Esophagus squamous epithelium (tissue), 5 donors: ENCODE measurements at regions not wholly inside any gene's neighbourhood (a gene's known extent, or its start where the extent isn't known, plus 50 kb on each side); places are given as distances from the start of the nearest gene placed in this dataset.

ENCODE experiments used
- DNase-seq: peaks from one replicate; lab custom pipeline; 2025; lab: John Stamatoyannopoulos, UW
- H3K27ac ChIP-seq, 4 donors: fragments of 200-600 bp; sonication (generic); one replicate each; pipeline ENCODE4 v1.5.1; 2016 to 2019; ENCODE audit warnings: mild to moderate bottlenecking in 1 of 4
- H3K27me3 ChIP-seq, 4 donors: fragments of 200-600 bp; sonication (generic); 1 replicate in 3 of 4; 2 replicates in 1 of 4; pipeline versions ENCODE4 v1.5.1 to v1.6.0; 2017 to 2021; ENCODE audit warnings: antibody characterized with exemption in 1 of 4
- H3K36me3 ChIP-seq, 3 donors: fragments of 200-600 bp; sonication (generic); one replicate each; pipeline ENCODE4 v1.5.1; 2016 to 2019
- H3K4me1 ChIP-seq, 3 donors: fragments of 200-600 bp; sonication (generic); one replicate each; pipeline ENCODE4 v1.5.1; 2017 to 2019
- H3K4me3 ChIP-seq, 4 donors: fragments of 200-600 bp; sonication (generic); 1 replicate in 3 of 4; 2 replicates in 1 of 4; pipeline ENCODE4 v1.5.1; 2016 to 2019; ENCODE audit warnings: mild to moderate bottlenecking in 2 of 4, moderate library complexity in 1 of 4
- H3K9me3 ChIP-seq, 3 donors: fragments of 200-600 bp; sonication (generic); one replicate each; pipeline ENCODE4 v1.5.1; 2016 to 2019
- POLR2A ChIP-seq, 4 donors: fragments of 450-650 bp; IDR thresholded peaks; one replicate each; pipeline ENCODE4 v1.6.1; 2017; ENCODE audit warnings: antibody characterized with exemption in 4 of 4, mild to moderate bottlenecking in 4 of 4, moderate library complexity in 3 of 4
- WGBS, 2 donors: methylation state at CpG; one replicate each; pipeline ENCODE4 v1.1.5; 2018; 5-methylcytosine and 5-hydroxymethylcytosine counted together
- intact Hi-C: fragments of 100-400 bp; cut with DNase I; formaldehyde crosslinking; loops from one replicate; pipeline ENCODE4 v1.15.0; 2022
- TF ChIP-seq, protein P1 (sequence below), 6 experiments: fragments of 450-650 bp in 4 of 6; fragments of 200-600 bp in 2 of 6; sonication (generic) in 2 of 6; IDR thresholded peaks; one replicate each; pipeline ENCODE4 v1.5.1; 2016 to 2019; ENCODE audit warnings: antibody characterized with exemption in 6 of 6, mild to moderate bottlenecking in 4 of 6, moderate library complexity in 4 of 6
- donor health status: DM: yes; HTN: yes; CAD: no.

DNA sequence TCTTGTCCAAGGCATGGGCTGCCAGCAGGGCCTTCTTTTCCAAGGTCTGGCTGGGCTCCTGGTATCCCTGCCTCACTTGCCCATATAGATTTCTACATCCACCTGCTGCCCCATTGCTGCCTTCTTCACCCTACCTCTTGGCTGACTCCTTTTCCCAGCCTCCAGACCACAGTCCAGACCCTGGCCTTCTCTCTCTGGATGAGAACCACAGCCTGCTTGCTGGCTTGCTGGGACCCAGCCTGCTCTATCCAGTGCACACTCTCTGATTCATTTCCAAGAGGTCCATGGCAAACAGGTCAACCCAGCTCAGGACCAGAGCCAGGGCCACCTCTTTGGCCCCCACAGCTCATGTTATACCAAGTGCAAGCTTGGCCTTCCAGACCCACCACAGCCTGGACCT is 169.4 kb upstream of the BDNF start:
- Histone ChIP-seq H3K4me1 (peaks cover 0 to under 1% (median 0%) of the 10 kb centered on the region in 3 donors), H3K36me3 (no peaks in the 10 kb centered on the region), H3K4me3 (no peak overlapping the region), H3K9me3 (no peaks in the 10 kb centered on the region), H3K27ac (no peak overlapping the region), H3K27me3 (peaks cover 0 to 8% (median 0%) of the 10 kb centered on the region in 4 donors)
- intact Hi-C loops: no loop called here
- TF ChIP-seq POLR2A (IDR thresholded peaks at IDR 0.05): no peak
- TF ChIP-seq, protein P1, sequence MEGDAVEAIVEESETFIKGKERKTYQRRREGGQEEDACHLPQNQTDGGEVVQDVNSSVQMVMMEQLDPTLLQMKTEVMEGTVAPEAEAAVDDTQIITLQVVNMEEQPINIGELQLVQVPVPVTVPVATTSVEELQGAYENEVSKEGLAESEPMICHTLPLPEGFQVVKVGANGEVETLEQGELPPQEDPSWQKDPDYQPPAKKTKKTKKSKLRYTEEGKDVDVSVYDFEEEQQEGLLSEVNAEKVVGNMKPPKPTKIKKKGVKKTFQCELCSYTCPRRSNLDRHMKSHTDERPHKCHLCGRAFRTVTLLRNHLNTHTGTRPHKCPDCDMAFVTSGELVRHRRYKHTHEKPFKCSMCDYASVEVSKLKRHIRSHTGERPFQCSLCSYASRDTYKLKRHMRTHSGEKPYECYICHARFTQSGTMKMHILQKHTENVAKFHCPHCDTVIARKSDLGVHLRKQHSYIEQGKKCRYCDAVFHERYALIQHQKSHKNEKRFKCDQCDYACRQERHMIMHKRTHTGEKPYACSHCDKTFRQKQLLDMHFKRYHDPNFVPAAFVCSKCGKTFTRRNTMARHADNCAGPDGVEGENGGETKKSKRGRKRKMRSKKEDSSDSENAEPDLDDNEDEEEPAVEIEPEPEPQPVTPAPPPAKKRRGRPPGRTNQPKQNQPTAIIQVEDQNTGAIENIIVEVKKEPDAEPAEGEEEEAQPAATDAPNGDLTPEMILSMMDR (IDR thresholded peaks at IDR 0.05): no peak
- no peak for DNase-seq

DNA sequence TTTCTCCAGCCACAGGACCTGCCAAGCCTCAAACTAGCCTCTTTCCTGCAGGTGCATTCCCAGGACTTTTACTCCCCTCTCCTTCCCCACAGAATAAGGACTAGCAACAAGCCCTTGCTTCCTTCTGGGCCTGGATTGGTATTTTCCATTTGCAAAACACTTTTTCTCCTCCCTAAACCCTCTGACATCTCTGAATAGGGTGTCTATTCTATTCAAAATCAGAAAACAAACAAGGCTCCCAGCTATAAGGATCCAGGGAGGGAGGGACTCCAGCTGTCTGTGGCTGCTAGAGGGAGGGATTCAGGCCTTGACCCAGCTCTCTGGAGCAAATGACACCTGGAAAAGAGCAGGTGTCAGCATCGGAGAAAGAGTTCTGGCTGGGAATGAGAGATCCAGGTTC is 168.5 kb upstream of the BDNF start:
- H3K9me3 ChIP-seq: no peaks in the 10 kb centered on the region
- peaks cover 0 to 10% (median 1%) of the 10 kb centered on the region in 3 donors for H3K4me1 ChIP-seq
- TF ChIP-seq POLR2A (IDR thresholded peaks at IDR 0.05): no peak
- TF ChIP-seq, protein P1 (IDR thresholded peaks at IDR 0.05): no peak
- no peak overlapping the region for H3K27ac ChIP-seq
- H3K4me3 ChIP-seq: no peak overlapping the region
- H3K36me3 ChIP-seq: no peaks in the 10 kb centered on the region
- DNase-seq: no peak
- intact Hi-C loops: no loop called here
- peaks cover 0 to 8% (median 0%) of the 10 kb centered on the region in 4 donors for H3K27me3 ChIP-seq
- 67% methylated on average over 1 of the region's 1 CpG; no CpG with 5 or more reads in 1 of the 2 donors for WGBS, 2 donors

DNA sequence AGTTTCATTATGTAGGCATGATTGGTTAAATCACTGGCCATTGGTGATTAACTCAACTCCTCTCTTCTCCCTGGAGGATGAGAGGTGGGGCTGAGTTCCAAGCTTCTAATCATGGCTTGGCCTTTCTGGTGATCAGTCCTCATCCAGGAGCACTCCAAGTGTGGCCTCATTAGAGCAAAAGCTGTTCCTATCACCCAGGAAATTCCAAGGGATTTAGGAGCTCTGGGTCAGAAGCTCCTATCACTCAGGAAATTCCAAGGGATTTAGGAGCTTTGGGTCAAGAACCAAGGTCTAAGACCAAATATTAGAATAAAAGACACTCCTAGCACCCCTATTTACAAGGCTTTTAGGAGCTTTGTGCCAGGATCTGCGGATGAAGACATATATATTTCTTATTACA is 168.0 kb upstream of the BDNF start:
- Histone ChIP-seq H3K36me3 (no peaks in the 10 kb centered on the region), H3K9me3 (no peaks in the 10 kb centered on the region), H3K27ac (no peak overlapping the region), H3K4me1 (peaks cover 0 to 13% (median 3%) of the 10 kb centered on the region in 3 donors), H3K27me3 (peaks cover 0 to 8% (median 0%) of the 10 kb centered on the region in 4 donors), H3K4me3 (no peak overlapping the region)
- intact Hi-C loops: no loop called here
- DNase-seq: no peak
- no peak for TF ChIP-seq POLR2A (IDR thresholded peaks at IDR 0.05)
- TF ChIP-seq, protein P1 (IDR thresholded peaks at IDR 0.05): no peak
- WGBS, 2 donors: 73 to 81% methylated on average over 1 of the region's 1 CpG

DNA sequence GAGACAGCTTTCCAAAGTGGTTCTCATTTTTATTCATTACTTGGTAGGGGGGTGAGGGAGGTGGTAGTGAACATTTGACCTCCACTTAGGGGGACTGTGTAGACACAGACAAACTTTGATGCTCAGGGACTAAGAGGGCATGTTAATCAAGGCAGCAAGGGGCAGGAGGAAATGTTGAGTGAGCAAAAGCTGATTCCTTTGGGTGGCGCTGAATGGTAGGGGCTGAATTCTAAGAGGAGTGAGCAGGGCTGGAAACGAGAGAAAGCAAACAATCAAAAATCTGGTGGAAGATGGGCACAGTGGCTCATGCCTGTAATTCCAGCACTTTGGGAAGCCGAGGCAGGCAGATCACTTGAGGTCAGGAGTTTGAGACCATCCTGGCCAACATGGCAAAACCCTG is 164.8 kb upstream of the BDNF start:
- Histone ChIP-seq H3K4me3 (no peak overlapping the region), H3K4me1 (peaks cover 0 to 23% (median 3%) of the 10 kb centered on the region in 3 donors), H3K9me3 (no peaks in the 10 kb centered on the region), H3K27ac (no peak overlapping the region), H3K27me3 (peaks cover 0 to 8% (median 0%) of the 10 kb centered on the region in 4 donors), H3K36me3 (no peaks in the 10 kb centered on the region)
- TF ChIP-seq, protein P1 (IDR thresholded peaks at IDR 0.05): no peak
- TF ChIP-seq POLR2A (IDR thresholded peaks at IDR 0.05): no peak
- 74 to 81% methylated on average over 3 of the region's 3 CpGs for WGBS, 2 donors
- intact Hi-C loops: no loop called here
- no peak for DNase-seq

DNA sequence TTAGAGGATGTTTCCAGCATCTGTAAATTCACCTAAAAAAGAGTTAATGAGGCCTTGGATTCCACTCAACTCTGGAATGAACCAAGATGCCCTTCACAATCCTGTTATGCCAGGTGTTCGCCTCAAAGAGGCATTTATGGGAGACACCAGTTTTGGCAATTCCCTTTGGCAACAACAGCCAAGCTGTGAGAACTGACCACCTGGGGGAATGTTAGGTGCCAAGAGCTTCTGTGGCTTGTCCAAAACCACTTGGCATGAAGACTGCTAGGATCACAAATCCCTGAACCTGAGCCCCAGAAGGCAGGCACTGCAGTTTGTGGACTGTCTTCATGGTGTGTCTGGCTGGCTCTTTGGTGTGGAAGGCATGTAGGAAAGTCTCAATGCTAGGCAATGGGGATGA is 164.4 kb upstream of the BDNF start:
- intact Hi-C loops: no loop called here
- Histone ChIP-seq H3K4me3 (no peak overlapping the region), H3K27me3 (peaks cover 0 to 8% (median 0%) of the 10 kb centered on the region in 4 donors), H3K4me1 (peaks cover 0 to 23% (median 3%) of the 10 kb centered on the region in 3 donors), H3K9me3 (no peaks in the 10 kb centered on the region), H3K36me3 (no peaks in the 10 kb centered on the region), H3K27ac (no peak overlapping the region)
- WGBS, 2 donors: 55 to 71% methylated on average over 1 of the region's 1 CpG
- no peak for DNase-seq
- TF ChIP-seq POLR2A (IDR thresholded peaks at IDR 0.05): no peak
- TF ChIP-seq, protein P1 (IDR thresholded peaks at IDR 0.05): no peak
